Heart left ventricle (tissue), 13 donors: ENCODE measurements at regions not wholly inside any gene's neighbourhood (a gene's known extent, or its start where the extent isn't known, plus 50 kb on each side); places are given as distances from the start of the nearest gene placed in this dataset.

Experiments
- POLR2A ChIP-seq, 2 donors: fragments of 450-650 bp; IDR thresholded peaks; one replicate each; pipeline ENCODE4 v1.6.1; 2017; ENCODE audit warnings: antibody characterized with exemption in 2 of 2, mild to moderate bottlenecking in 2 of 2, moderate library complexity in 2 of 2
- TF ChIP-seq, protein P1 (sequence below), 12 donors: fragments of 200-600 bp; sonication (generic) in 4 of 12; IDR thresholded peaks; one replicate each; pipeline versions ENCODE4 v1.5.0 to v1.8.0; 2018 to 2022; ENCODE audit warnings: antibody characterized with exemption in 12 of 12, mild to moderate bottlenecking in 5 of 12
- donor health status: ischemic (EF 13 %, LVEDD 7.1; RV severe dilation, severe dysfunction).
- donor health status: DM: no; HTN: yes; CAD: no.
- donor health status: DM: no; HTN: no; CAD: no.
- donor health status: ischemic (EF 25% LVEDD 6.9; RV normal size, moderate dysfunction).
- donor health status: ischemic (EF 25% LVEDD 5.7; RV mildly dilated, moderate dysfunction).
- donor health status: ischemic (EF 35%, LVEDD 5.7; RV mildly dilated, moderate dysfunction).
- donor health status: nonischemic (EF 11% LVEDD 7.7; RV severe dilation, severe dysfunction).
- donor health status: DM: yes; HTN: yes; CAD: no.
- donor health status: PGD.
- donor health status: ischemic (EF 29% LVEDD 5.4; RV normal size, mild dysfunction).
- donor health status: nonischemic (EF 23%, LVEDD 6.1; RV moderate dilation, normal function).

DNA sequence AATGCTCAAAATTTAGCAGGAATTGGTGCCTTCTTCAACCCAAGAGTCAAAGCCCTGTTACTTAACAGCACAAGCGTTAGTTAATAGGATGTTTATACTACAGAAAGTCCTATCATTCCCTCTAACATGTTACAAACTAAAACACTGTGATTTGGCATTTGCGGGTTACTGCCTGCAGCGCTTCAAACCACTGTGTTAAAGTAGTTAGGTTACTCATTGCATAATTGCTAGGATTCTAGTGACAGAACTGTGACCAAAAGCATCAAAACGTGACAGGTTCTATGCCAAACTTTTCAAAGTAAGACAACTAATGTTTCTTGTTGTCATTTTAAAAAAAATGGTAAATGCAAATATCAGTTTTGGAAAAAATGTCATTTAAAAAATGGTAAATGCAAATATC lies 442.8 kb upstream of the ZFP42 start:
- TF ChIP-seq, protein P1, sequence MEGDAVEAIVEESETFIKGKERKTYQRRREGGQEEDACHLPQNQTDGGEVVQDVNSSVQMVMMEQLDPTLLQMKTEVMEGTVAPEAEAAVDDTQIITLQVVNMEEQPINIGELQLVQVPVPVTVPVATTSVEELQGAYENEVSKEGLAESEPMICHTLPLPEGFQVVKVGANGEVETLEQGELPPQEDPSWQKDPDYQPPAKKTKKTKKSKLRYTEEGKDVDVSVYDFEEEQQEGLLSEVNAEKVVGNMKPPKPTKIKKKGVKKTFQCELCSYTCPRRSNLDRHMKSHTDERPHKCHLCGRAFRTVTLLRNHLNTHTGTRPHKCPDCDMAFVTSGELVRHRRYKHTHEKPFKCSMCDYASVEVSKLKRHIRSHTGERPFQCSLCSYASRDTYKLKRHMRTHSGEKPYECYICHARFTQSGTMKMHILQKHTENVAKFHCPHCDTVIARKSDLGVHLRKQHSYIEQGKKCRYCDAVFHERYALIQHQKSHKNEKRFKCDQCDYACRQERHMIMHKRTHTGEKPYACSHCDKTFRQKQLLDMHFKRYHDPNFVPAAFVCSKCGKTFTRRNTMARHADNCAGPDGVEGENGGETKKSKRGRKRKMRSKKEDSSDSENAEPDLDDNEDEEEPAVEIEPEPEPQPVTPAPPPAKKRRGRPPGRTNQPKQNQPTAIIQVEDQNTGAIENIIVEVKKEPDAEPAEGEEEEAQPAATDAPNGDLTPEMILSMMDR (IDR thresholded peaks at IDR 0.05): no peak
- TF ChIP-seq POLR2A (IDR thresholded peaks at IDR 0.05): no peak
